ENCODE measurements at regions not wholly inside any gene's neighbourhood (a gene's known extent, or its start where the extent isn't known, plus 50 kb on each side); places are given as distances from the start of the nearest gene placed in this dataset.

DNA sequence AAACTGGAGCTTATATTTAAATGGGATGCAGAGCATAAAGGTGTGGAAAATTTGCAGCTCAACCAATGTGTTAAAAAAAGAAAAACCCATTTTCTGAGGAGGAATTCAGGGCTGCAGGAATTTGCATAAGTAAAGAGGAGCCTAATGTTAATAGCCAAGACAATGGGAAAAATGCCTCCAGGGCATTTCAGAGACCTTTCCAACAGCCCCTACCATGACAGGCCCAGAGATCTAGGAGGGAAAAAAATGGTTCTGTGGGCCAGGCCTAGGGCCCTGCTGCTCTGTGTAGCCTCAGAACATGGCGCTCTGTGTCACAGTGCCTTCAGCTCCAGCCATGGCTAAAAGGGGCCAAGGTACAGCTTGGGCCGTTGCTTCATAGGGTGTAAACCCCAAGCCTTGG, 719.7 kb upstream of the ACVR2A start:
- DNase-seq (ENCODE audit: low read depth in 2 of 2): no peak

DNA sequence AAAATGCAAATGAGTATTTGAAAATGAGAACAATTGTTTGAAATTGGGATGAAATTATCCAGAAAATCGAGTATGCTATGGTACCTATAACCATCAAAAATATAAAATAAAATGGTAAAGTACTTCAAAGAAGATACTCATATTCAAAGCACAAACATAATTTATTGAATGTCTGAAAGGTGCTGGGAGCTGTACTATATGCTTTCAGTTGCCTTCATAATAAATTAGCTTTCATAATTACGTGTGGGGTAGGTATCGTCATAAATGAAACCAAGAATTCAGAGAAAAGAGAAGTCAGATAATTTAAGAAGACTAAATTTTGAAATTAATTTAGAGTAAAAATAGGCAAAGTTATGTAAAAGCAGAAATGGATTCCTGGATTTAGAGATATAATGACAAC, 721.9 kb upstream of the ACVR2A start:
- DNase-seq (ENCODE audit: low read depth in 2 of 2): no peak

DNA sequence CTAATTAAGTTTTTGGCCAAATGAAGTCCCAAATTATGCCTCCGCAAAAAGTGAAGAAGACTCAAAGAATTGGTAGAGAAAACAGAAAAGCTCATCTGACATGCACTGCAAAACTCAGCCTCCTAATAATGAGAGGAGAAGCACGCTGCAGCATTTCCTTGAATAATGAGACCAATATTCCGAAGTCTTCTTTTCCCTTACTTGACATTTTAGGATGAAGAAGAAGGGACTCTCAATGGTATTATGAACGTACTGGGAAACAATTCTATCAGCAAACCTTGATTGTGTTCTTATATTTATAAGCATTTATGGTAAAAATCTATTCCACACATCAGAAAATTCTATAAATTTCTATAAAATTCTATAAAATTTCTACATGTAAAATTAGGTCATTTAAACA, 733.9 kb upstream of the ACVR2A start:
- no peak for DNase-seq (ENCODE audit: low read depth in 2 of 2)

DNA sequence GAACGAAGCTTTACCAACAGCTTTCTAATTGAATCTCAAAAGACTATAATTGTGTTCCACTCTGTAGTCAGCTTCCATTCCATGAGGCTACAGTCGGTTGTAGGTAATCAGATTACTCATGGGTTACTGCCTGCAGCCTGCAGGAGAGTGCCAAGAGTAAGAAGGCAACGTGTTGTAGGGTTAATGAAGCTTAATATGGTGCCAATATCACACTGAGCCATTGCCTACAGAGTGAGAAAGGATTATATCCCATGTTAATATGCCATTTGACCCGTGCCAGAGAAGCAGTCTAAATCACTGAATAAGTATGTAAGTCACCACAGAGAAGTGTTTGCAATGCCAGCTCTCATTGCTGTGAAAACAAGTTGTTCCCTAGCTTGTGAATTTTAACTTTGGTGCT, 734.5 kb upstream of the ACVR2A start:
- no peak for DNase-seq (ENCODE audit: low read depth in 2 of 2)

- DNase-seq (ENCODE audit: low read depth in 2 of 2): no peak
Measured at GRCh38 chr2:147109291-147109690, 735.5 kb upstream of the ACVR2A start.

DNA sequence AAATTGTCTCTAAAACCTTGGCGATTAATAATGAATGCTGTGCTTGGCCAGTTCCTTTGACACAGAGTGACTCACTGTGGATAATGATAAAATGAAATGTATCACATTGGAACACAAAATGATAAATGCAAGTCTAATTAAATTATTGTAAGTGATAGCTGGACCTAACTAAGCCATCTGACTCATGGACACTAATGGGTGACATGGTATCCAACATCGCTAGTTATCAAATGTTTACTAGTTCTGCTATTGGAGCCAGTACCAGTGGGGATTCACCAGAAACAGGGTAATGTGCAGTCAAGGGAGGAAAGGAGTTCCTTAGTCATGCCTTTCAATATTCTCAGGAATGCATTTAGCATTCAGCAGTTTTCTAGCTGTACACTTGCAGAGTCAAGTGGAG, 736.3 kb upstream of the ACVR2A start:
- DNase-seq (ENCODE audit: low read depth in 2 of 2): no peak

DNA sequence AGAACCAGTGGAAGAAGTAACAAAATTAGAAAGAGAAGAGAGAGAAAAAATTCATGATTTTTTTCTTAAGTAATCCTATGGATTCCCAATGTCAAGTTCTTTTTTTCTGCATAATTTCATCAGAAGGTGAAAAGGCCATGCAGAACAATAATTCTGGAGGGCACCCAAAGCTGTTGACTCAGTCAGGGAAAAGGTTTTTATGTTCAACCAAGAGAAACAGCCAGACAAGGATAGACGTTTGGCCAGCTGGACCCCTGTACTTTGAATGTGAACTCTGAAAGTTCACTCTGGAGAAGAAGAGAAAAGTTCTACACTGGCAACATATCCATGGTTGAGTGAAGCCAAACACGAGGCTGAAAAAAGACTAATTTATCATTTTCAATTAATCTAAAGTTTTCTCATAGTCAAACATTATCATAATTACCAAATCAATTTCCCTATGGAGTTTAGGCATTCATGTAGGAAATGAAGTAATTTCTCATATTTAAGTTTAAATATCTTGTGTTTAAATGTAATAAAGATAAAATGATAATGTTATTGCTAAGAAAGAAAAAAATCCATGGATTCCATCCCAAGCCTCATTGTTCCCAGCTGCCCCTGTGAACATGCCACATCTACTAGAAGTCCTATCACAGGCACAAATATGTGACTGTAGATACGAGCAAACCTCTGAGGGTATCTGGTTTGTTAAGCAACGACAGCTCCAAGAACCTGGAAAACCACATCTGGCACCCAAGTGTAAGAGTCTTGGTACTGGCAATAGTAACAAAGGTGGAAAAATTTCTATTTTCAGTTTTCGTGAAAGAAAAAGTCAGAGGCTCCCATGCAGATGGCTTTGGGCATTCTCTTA, 742.7 kb upstream of the ACVR2A start:
- DNase-seq (ENCODE audit: low read depth in 2 of 2): no peak

- DNase-seq (ENCODE audit: low read depth in 2 of 2): no peak
Measured at GRCh38 chr2:147100406-147101035, 744.3 kb upstream of the ACVR2A start.

- DNase-seq (ENCODE audit: low read depth in 2 of 2): no peak
Measured at GRCh38 chr2:147099845-147100244, 745.0 kb upstream of the ACVR2A start.

DNA sequence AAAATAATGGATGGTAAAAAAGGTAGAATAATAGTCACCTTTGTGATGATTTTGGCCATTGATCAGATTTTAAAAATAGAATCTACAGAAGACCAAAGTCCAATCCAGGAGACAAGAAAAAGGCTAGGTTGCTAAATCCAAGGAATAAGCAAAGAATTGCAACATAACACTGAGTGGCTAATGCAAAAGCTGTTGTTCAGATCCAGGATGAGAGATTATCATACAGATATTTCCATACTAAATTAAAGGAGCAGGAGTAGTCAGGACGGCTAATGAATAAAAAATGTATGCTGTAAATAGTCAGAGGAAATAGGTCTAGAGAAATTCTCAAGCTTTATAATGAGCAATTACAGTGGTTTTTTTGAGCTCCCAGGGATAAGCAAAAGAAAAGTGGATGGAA, 745.9 kb upstream of the ACVR2A start:
- DNase-seq (ENCODE audit: low read depth in 2 of 2): no peak

- DNase-seq (ENCODE audit: low read depth in 2 of 2): no peak
Measured at GRCh38 chr2:147097747-147098146, 747.1 kb upstream of the ACVR2A start.

GRCh38 chr2:147096671-147097070, 748.2 kb upstream of the ACVR2A start:
- no peak for DNase-seq (ENCODE audit: low read depth in 2 of 2)

DNA sequence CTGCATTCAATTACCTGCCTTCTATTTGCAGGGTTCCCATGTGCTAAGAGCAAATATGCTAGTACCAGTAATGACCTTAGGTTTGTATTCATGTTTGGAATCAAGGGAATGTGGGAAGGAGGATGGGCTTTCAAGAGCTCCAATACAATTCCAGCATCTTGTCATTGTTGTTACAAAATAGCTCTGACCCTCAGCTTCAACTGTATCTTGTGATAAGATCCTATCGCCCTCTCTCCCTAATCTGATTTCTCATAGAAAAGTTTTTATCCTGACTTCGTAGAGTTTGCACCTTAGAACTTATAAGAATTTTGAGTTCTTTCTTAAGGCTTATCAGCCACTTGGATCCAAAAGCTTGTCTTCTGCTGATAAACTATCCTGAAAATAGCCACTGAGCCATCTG, 749.5 kb upstream of the ACVR2A start:
- no peak for DNase-seq (ENCODE audit: low read depth in 2 of 2)

- no peak for DNase-seq (ENCODE audit: low read depth in 2 of 2)
Measured at GRCh38 chr2:147094077-147094476, 750.8 kb upstream of the ACVR2A start.

DNA sequence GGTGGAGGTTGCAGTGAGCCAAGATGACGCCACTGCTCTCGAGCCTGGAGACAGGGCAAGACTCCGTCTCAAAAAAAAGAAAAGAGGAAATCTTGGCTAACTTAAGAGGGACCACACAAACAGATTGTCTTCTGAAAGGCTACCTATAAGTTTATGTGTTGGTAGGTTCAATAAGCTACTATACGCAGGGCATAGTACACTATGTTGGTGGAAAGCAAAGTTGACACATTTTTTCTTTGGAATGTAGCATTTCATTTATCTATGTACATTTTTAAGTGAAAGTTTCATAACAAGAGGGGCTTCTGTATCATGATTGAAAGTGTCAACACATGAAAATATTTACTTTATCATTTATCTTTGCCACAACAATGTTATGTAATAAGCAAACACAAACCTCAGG, 752.6 kb upstream of the ACVR2A start:
- no peak for DNase-seq (ENCODE audit: low read depth in 2 of 2)

GRCh38 chr2:147091448-147091847, 753.4 kb upstream of the ACVR2A start:
- no peak for DNase-seq (ENCODE audit: low read depth in 2 of 2)

DNA sequence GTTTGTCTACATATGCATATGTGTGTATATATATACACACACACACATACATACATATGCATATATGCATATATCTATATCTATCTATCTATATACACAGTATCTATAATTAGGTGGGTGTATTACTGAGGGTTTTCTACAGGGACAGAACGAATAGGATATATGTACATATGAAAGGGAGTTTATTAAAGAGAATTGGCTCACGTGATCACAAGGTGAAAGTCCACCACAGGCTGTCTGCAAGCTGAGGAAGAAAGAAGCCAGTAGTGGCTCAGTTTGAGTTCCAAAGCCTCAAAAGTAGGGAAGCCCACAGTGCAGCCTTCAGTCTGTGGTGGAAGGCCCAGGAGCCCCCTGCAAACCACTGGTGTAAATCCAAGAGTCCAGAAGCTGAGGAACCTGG, 756.0 kb upstream of the ACVR2A start:
- no peak for DNase-seq (ENCODE audit: low read depth in 2 of 2)

- no peak for DNase-seq (ENCODE audit: low read depth in 2 of 2)
Measured at GRCh38 chr2:147086715-147087114, 758.1 kb upstream of the ACVR2A start.

GRCh38 chr2:147083664-147084063, 761.2 kb upstream of the ACVR2A start:
- DNase-seq (ENCODE audit: low read depth in 2 of 2): no peak

DNA sequence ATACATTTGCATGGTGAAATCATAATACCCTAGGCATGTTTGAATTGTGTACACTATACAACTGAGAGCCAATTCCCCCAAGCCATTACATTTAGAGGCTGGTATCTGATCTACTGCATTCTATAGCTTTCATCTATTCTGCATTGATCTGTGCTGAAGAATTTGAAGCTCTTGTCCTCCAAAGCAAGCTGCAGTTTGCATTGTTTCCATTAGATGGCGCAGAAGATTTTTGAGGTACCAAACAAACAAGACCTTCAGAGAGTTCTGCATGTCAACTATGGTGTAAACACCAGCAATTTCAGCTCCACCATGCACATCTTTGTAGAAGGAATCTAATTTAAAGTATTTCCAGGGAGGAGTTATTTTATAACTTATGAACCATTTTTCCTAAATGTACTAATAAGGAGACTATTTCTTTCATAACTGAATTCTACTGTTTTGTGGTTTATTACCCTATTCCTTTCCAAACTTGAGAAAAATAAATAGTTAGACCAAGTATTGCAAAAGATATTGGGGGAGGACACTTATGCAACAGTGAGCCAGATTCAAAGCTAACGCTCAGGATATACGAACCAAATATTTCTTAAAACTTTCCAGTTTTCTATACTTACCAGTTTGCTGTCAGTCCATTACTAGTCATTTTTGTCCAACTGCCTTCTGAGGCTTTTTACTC, 761.8 kb upstream of the ACVR2A start:
- peak in 1 of 2 donors; percentile 61 for DNase-seq (ENCODE audit: low read depth in 2 of 2)

DNA sequence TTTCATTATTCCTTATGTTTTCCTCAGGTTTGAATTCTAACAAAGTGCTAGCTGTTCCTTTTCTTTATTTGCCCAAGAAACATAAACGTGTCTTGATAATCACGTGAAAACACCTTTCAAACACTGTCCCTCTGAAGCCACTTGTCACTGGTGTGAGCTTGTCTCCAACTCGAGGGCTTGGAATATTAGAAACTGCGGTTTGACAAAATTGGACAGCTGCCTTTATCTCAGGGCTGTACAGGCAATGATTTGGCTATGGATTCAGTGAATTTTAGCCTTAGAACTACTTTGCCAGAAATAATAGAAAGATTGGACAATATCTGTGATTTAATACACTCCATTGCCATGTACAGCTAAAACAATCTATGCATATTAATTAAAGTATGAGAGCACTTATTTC, 763.0 kb upstream of the ACVR2A start:
- DNase-seq (ENCODE audit: low read depth in 2 of 2): no peak

- no peak for DNase-seq (ENCODE audit: low read depth in 2 of 2)
Measured at GRCh38 chr2:147076634-147077033, 768.2 kb upstream of the ACVR2A start.

- DNase-seq (ENCODE audit: low read depth in 2 of 2): no peak
Measured at GRCh38 chr2:147068071-147068470, 776.8 kb upstream of the ACVR2A start.

Measured in stimulated activated CD4-positive, alpha-beta T cell treated with anti-CD3 and anti-CD28 coated beads, Interleukin-1b, Interleukin-23, amount 100 ng/mL, for 4 hours (primary cell).